GM23338 (cell line): ENCODE measurements at regions not wholly inside any gene's neighbourhood (a gene's known extent, or its start where the extent isn't known, plus 50 kb on each side); places are given as distances from the start of the nearest gene placed in this dataset.

ENCODE experiments used
- ATAC-seq: fragments of 200-7000 bp; cut with Tn5 transposase; 3 replicates; pipeline ENCODE4 v1.9.1; 2020
- DNase-seq: peaks from one replicate; pipeline ENCODE4 v3.0.0-alpha.2; 2015; ENCODE audit warnings: low spot score
- H2AFZ ChIP-seq: fragments of 200-600 bp; sonication (generic); 2 replicates; pipeline ENCODE4 v1.8.0; 2016; ENCODE audit warnings: antibody characterized with exemption, mild to moderate bottlenecking, moderate library complexity
- H3F3A ChIP-seq: fragments of 200-600 bp; sonication (generic); replicated peaks from 2 replicates; pipeline ENCODE4 v1.8.0; 2017; ENCODE audit warnings: antibody characterized with exemption, mixed run types, low read depth
- H3K27ac ChIP-seq: fragments of 200-600 bp; sonication (generic); 2 replicates; pipeline ENCODE4 v1.6.1; 2016; ENCODE audit warnings: low read depth
- H3K27me3 ChIP-seq: fragments of 200-600 bp; sonication (generic); 2 replicates; pipeline ENCODE4 v1.8.0; 2016; ENCODE audit warnings: mild to moderate bottlenecking, mixed run types, moderate library complexity; ENCODE audit not compliant: insufficient read depth
- H3K36me3 ChIP-seq: fragments of 200-600 bp; sonication (generic); 2 replicates; pipeline ENCODE4 v1.8.0; 2016; ENCODE audit warnings: mild to moderate bottlenecking; ENCODE audit not compliant: insufficient read depth
- H3K4me1 ChIP-seq: fragments of 200-600 bp; sonication (generic); 2 replicates; pipeline ENCODE4 v1.8.0; 2016; ENCODE audit warnings: mild to moderate bottlenecking, moderate library complexity; ENCODE audit not compliant: insufficient read depth
- H3K4me2 ChIP-seq: fragments of 200-600 bp; sonication (generic); 2 replicates; pipeline ENCODE4 v1.7.1; 2017; ENCODE audit warnings: mixed run types
- H3K4me3 ChIP-seq: fragments of 200-600 bp; sonication (generic); 2 replicates; pipeline ENCODE4 v1.6.1; 2016; ENCODE audit warnings: mixed run types
- H3K79me2 ChIP-seq: fragments of 200-600 bp; sonication (generic); replicated peaks from 2 replicates; pipeline ENCODE4 v1.8.0; 2017; ENCODE audit warnings: mild to moderate bottlenecking; ENCODE audit not compliant: insufficient read depth
- H3K9me2 ChIP-seq: fragments of 200-600 bp; sonication (generic); 2 replicates; pipeline ENCODE4 v1.8.0; 2017; ENCODE audit not compliant: insufficient read depth
- H4K20me1 ChIP-seq: fragments of 200-600 bp; sonication (generic); replicated peaks from 2 replicates; pipeline ENCODE4 v1.8.0; 2017; ENCODE audit warnings: mild to moderate bottlenecking; ENCODE audit not compliant: insufficient read depth
- H3K27ac Mint-ChIP-seq: 2 replicates; pipeline ENCODE4 v1.8.0; 2020; ENCODE audit warnings: inconsistent platforms, mild to moderate bottlenecking, moderate library complexity, mixed read lengths
- H3K27me3 Mint-ChIP-seq: 3 replicates; pipeline ENCODE4 v1.8.0; 2022; ENCODE audit warnings: low read depth, mild to moderate bottlenecking, moderate library complexity, mixed read lengths, inconsistent platforms; ENCODE audit not compliant: insufficient read depth, poor library complexity
- H3K36me3 Mint-ChIP-seq: 3 replicates; pipeline ENCODE4 v1.8.0; 2021; ENCODE audit warnings: low read depth, mild to moderate bottlenecking, inconsistent platforms, moderate library complexity, mixed read lengths
- H3K4me1 Mint-ChIP-seq: 3 replicates; pipeline ENCODE4 v1.8.0; 2020; ENCODE audit warnings: mild to moderate bottlenecking, inconsistent platforms, mixed read lengths
- H3K4me3 Mint-ChIP-seq: 3 replicates; pipeline ENCODE4 v1.8.0; 2021; ENCODE audit warnings: moderate library complexity, mild to moderate bottlenecking, inconsistent platforms, mixed read lengths
- H3K9me3 Mint-ChIP-seq: 3 replicates; pipeline ENCODE4 v1.8.0; 2020; ENCODE audit warnings: moderate library complexity, mild to moderate bottlenecking, inconsistent platforms, mixed read lengths
- CREB1 ChIP-seq: fragments of 250-450 bp; sonication (Bioruptor Pico); IDR thresholded peaks from 2 replicates; pipeline ENCODE4 v1.5.0; 2020; ENCODE audit warnings: low read depth, mild to moderate bottlenecking, moderate library complexity
- CTCF ChIP-seq, 2 experiments: fragments of 200-600 bp in 1 of 2; sonication (generic) in 1 of 2; conservative IDR thresholded peaks; 2 replicates each; pipeline versions ENCODE4 v1.5.1 to v1.6.1; 2016 to 2017; ENCODE audit warnings: antibody characterized with exemption in 2 of 2, low read depth in 2 of 2, mild to moderate bottlenecking in 2 of 2, moderate library complexity in 1 of 2
- ETS1 ChIP-seq: IDR thresholded peaks from 2 replicates; pipeline ENCODE4 v1.6.1; 2016; ENCODE audit warnings: antibody characterized with exemption
- EZH2 ChIP-seq: fragments of 200-600 bp; sonication (generic); IDR thresholded peaks from one replicate; pipeline ENCODE4 v1.8.0; 2017; ENCODE audit warnings: antibody characterized with exemption, mild to moderate bottlenecking, low read depth; ENCODE audit not compliant: unreplicated experiment
- EZH2phosphoT487 ChIP-seq: fragments of 200-600 bp; sonication (generic); IDR thresholded peaks from one replicate; pipeline ENCODE4 v1.8.1; 2018; ENCODE audit warnings: antibody characterized with exemption; ENCODE audit not compliant: unreplicated experiment
- JUNB ChIP-seq: IDR thresholded peaks from one replicate; pipeline ENCODE4 v1.6.1; 2016; ENCODE audit warnings: antibody characterized with exemption; ENCODE audit not compliant: unreplicated experiment
- NANOG ChIP-seq: IDR thresholded peaks from 2 replicates; pipeline ENCODE4 v1.6.1; 2016; ENCODE audit warnings: antibody characterized with exemption, borderline replicate concordance
- POLR2AphosphoS5 ChIP-seq: IDR thresholded peaks from 2 replicates; pipeline ENCODE4 v1.6.1; 2016; ENCODE audit warnings: antibody characterized with exemption, low read depth
- REST ChIP-seq: IDR thresholded peaks from one replicate; pipeline ENCODE4 v1.6.1; 2018; ENCODE audit warnings: antibody characterized with exemption; ENCODE audit not compliant: unreplicated experiment
- STAT1 ChIP-seq: IDR thresholded peaks from one replicate; pipeline ENCODE4 v1.6.1; 2016; ENCODE audit warnings: antibody characterized with exemption; ENCODE audit not compliant: unreplicated experiment
- ZNF114 ChIP-seq: fragments of 250-450 bp; sonication (Bioruptor Pico); IDR thresholded peaks from 2 replicates; pipeline ENCODE4 v1.5.0; 2020; ENCODE audit warnings: mild to moderate bottlenecking, moderate library complexity
- ZNF331 ChIP-seq: fragments of 250-450 bp; sonication (Bioruptor Pico); IDR thresholded peaks from 2 replicates; pipeline ENCODE4 v1.5.0; 2020; ENCODE audit warnings: low read depth, mild to moderate bottlenecking, moderate library complexity
- ZNF462 ChIP-seq: fragments of 250-450 bp; sonication (Bioruptor Pico); IDR thresholded peaks from 2 replicates; pipeline ENCODE4 v1.5.0; 2020; ENCODE audit warnings: mild to moderate bottlenecking, moderate library complexity

- H3K4me1 Mint-ChIP-seq, result no peaks in the 10 kb centered on the region
- no peak for TF ChIP-seq ETS1
- TF ChIP-seq EZH2, result no peak
- no peak for TF ChIP-seq ZNF114
- no peak for TF ChIP-seq JUNB
- no peak for TF ChIP-seq EZH2phosphoT487
- TF ChIP-seq STAT1, result no peak
- no peak for TF ChIP-seq REST
- TF ChIP-seq NANOG, result no peak
- TF ChIP-seq CREB1 (CRISPR knock-in tag), result no peak
- TF ChIP-seq POLR2AphosphoS5, result no peak
- no peak for TF ChIP-seq CTCF (conservative IDR thresholded peaks at IDR 0.05; ENCODE audit: low read depth in 2 of 2)
- TF ChIP-seq ZNF331 (CRISPR knock-in tag), result no peak
- no peak for TF ChIP-seq ZNF462 (CRISPR knock-in tag)
- ATAC-seq, result no peak
- H4K20me1 ChIP-seq, result no peaks in the 10 kb centered on the region
- H3K36me3 ChIP-seq, result no peaks in the 10 kb centered on the region
- H3K27me3 Mint-ChIP-seq, result no peaks in the 10 kb centered on the region
- H3K4me3 Mint-ChIP-seq, result no peak overlapping the region
- H3K4me1 ChIP-seq, result no peaks in the 10 kb centered on the region
- H2AFZ ChIP-seq, result peak overlapping the region; percentile 21; the same call in 1 of the 2 replicates
- no peak overlapping the region for H3K27ac ChIP-seq
- no peaks in the 10 kb centered on the region for H3F3A ChIP-seq
- H3K9me3 Mint-ChIP-seq, result no peaks in the 10 kb centered on the region
- H3K9me2 ChIP-seq, result no peaks in the 10 kb centered on the region
- no peak for DNase-seq
- H3K4me2 ChIP-seq, result no peak overlapping the region
- H3K4me3 ChIP-seq, result no peak overlapping the region
- H3K27me3 ChIP-seq, result no peaks in the 10 kb centered on the region
- no peak overlapping the region for H3K27ac Mint-ChIP-seq
- H3K79me2 ChIP-seq, result no peaks in the 10 kb centered on the region
- no peaks in the 10 kb centered on the region for H3K36me3 Mint-ChIP-seq
Observed at GRCh38 chr4:20172070-20172760, 79.5 kb upstream of the SLIT2 start.
